PC-9 (cell line): ENCODE measurements at regions not wholly inside any gene's neighbourhood (a gene's known extent, or its start where the extent isn't known, plus 50 kb on each side); places are given as distances from the start of the nearest gene placed in this dataset.

Experiments used
- BruUV-seq: library from RNA; stranded (reverse); fragments of 400-500 nt; replicated peaks from 2 replicates; lab custom pipeline; 2021; lab: Mats Ljungman, UMichigan
- CTCF ChIA-PET: fragments of 300-600 bp; sonication (Branson Sonifier 250); formaldehyde crosslinking; loops from one replicate; lab custom pipeline; 2022; ENCODE audit warnings: antibody characterized with exemption; lab: Charles Lee
- POLR2A ChIA-PET: fragments of 300-600 bp; sonication (Branson Sonifier 250); formaldehyde crosslinking; loops from one replicate; lab custom pipeline; 2022; ENCODE audit warnings: antibody characterized with exemption; ENCODE audit not compliant: unreplicated experiment; lab: Charles Lee
- DNase-seq, 2 experiments: peaks; one replicate each; pipeline versions ENCODE4 v3.0.0 to v3.0.0-alpha.2; 2015 to 2022; ENCODE audit warnings: mixed read lengths in 1 of 2
- H2AFZ ChIP-seq: fragments of 200-600 bp; sonication (generic); 2 replicates; pipeline ENCODE4 v1.8.1; 2017; ENCODE audit warnings: antibody characterized with exemption
- H3F3A ChIP-seq: fragments of 200-600 bp; sonication (generic); 2 replicates; pipeline ENCODE4 v1.8.1; 2017; ENCODE audit warnings: antibody characterized with exemption, mild to moderate bottlenecking, low read depth; ENCODE audit not compliant: insufficient read depth
- H3K27ac ChIP-seq: fragments of 200-600 bp; sonication (generic); 2 replicates; pipeline ENCODE4 v1.6.1; 2016; ENCODE audit warnings: mixed run types
- H3K27me3 ChIP-seq: fragments of 200-600 bp; sonication (generic); 2 replicates; pipeline ENCODE4 v1.6.1; 2016; ENCODE audit warnings: low read depth, mixed run types; ENCODE audit not compliant: insufficient read depth
- H3K36me3 ChIP-seq: fragments of 200-600 bp; sonication (generic); 2 replicates; pipeline ENCODE4 v1.6.1; 2016; ENCODE audit warnings: low read depth, mixed run types
- H3K4me1 ChIP-seq: fragments of 200-600 bp; sonication (generic); replicated peaks from 2 replicates; pipeline ENCODE4 v1.6.1; 2016; ENCODE audit warnings: mixed run types; ENCODE audit not compliant: insufficient read depth
- H3K4me2 ChIP-seq: fragments of 200-600 bp; sonication (generic); 2 replicates; pipeline ENCODE4 v1.6.1; 2017; ENCODE audit warnings: mixed run types
- H3K4me3 ChIP-seq: fragments of 200-600 bp; sonication (generic); 2 replicates; pipeline ENCODE4 v1.6.1; 2016; ENCODE audit warnings: mixed run types
- H3K79me2 ChIP-seq: fragments of 200-600 bp; sonication (generic); 2 replicates; pipeline ENCODE4 v1.6.1; 2017; ENCODE audit warnings: low read depth, mixed run types
- H3K9me2 ChIP-seq: fragments of 200-600 bp; sonication (generic); 2 replicates; pipeline ENCODE4 v1.8.1; 2017; ENCODE audit warnings: mild to moderate bottlenecking; ENCODE audit not compliant: insufficient read depth
- H3K9me3 ChIP-seq: fragments of 200-600 bp; sonication (generic); 2 replicates; pipeline ENCODE4 v1.8.1; 2016; ENCODE audit warnings: low read depth; ENCODE audit not compliant: insufficient read depth
- H4K20me1 ChIP-seq: fragments of 200-600 bp; sonication (generic); 2 replicates; pipeline ENCODE4 v1.8.1; 2017; ENCODE audit not compliant: insufficient read depth
- EZH2 ChIP-seq: fragments of 200-600 bp; sonication (generic); IDR thresholded peaks from 2 replicates; pipeline ENCODE4 v1.8.0; 2017; ENCODE audit warnings: antibody characterized with exemption, low read depth
- intact Hi-C: fragments of 100-400 bp; cut with micrococcal nuclease; formaldehyde crosslinking; loops from one replicate; pipeline ENCODE4 v1.10.0; 2022; ENCODE audit not compliant: unreplicated experiment
- TF ChIP-seq, protein P1 (sequence below): fragments of 200-600 bp; sonication (generic); conservative IDR thresholded peaks from 2 replicates; pipeline ENCODE4 v1.6.1; 2017; ENCODE audit warnings: mixed run types, antibody characterized with exemption, mild to moderate bottlenecking, moderate library complexity

DNA sequence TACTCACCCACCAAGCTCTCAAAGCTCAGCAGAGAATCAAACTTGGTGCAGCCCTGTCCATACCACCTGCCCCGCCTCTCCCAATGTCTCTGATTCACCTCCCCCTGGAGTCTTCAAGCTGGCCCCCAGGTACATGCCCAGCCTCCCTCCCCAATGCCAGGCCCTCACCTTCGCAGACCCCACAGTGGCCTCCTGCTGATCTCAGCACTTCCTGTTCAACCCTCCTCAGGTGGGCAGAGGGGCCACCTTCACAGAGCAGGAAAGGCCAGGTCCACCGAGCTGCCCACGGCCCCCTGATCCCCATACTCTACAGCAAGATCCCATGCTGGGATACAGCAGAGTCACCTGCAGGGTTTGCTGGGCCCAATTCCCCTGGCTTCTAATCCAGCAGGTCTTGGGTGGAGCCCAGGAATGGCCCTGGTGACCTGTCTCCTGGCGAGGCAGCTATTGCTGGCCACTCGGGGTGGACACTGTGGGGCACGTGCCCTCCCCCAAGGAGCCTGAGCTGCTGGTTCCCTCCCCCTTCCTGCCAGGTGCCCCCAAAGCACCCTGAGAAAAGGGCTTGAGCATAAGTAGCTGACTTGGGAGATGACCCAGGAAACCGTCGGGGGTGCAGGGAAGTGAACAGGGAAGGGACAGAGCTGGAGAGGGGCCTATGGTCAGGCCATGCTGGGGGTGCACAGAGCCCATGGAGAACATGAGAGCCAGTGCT is 150.7 kb downstream of the BRD1 start:
- Histone ChIP-seq H3K4me1 (no peaks in the 10 kb centered on the region), H2AFZ (no peak overlapping the region), H3K9me3 (no peaks in the 10 kb centered on the region), H3K79me2 (no peaks in the 10 kb centered on the region), H3K9me2 (no peaks in the 10 kb centered on the region), H3K4me3 (no peak overlapping the region), H3K36me3 (no peaks in the 10 kb centered on the region), H3K4me2 (no peak overlapping the region), H3F3A (no peaks in the 10 kb centered on the region), H4K20me1 (no peaks in the 10 kb centered on the region), H3K27me3 (peaks cover 89% of the 10 kb centered on the region), H3K27ac (no peak overlapping the region)
- no peak for DNase-seq
- intact Hi-C loops = no loop called here
- CTCF ChIA-PET = no interaction called here
- BruUV-seq = no TSS peak
- TF ChIP-seq, protein P1, sequence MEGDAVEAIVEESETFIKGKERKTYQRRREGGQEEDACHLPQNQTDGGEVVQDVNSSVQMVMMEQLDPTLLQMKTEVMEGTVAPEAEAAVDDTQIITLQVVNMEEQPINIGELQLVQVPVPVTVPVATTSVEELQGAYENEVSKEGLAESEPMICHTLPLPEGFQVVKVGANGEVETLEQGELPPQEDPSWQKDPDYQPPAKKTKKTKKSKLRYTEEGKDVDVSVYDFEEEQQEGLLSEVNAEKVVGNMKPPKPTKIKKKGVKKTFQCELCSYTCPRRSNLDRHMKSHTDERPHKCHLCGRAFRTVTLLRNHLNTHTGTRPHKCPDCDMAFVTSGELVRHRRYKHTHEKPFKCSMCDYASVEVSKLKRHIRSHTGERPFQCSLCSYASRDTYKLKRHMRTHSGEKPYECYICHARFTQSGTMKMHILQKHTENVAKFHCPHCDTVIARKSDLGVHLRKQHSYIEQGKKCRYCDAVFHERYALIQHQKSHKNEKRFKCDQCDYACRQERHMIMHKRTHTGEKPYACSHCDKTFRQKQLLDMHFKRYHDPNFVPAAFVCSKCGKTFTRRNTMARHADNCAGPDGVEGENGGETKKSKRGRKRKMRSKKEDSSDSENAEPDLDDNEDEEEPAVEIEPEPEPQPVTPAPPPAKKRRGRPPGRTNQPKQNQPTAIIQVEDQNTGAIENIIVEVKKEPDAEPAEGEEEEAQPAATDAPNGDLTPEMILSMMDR = no peak
- no peak for TF ChIP-seq EZH2
- POLR2A ChIA-PET = interaction anchor here (0.5 kb wide), 1 partner anchor 46 kb away, joined by 3 read pairs; no protein-coding TSS in a partner anchor

DNA sequence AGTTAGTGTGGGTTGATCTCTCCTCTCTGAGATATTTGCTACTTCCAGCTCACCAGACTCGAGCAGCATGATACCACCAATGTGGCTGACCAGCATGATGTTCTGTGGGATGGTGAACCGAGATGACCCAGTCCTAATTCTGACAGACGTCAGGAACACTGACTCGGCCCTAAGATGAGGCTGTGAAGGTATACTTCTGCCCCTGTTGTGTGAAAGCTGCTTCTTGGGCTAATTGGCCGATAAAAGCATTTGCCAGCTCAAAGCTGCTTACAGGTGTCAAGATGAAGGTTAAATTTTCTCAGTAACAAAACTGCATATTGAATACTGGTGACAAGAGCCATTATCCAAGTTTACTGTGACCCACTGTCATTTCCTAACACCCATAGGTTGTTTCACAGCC is 151.4 kb downstream of the BRD1 start:
- no peak overlapping the region for H3K4me2 ChIP-seq
- peaks cover 89% of the 10 kb centered on the region for H3K27me3 ChIP-seq
- no peak overlapping the region for H3K4me3 ChIP-seq
- H3K9me2 ChIP-seq = no peaks in the 10 kb centered on the region
- H4K20me1 ChIP-seq = no peaks in the 10 kb centered on the region
- H3K9me3 ChIP-seq = no peaks in the 10 kb centered on the region
- DNase-seq = no peak
- H3K27ac ChIP-seq = no peak overlapping the region
- H3F3A ChIP-seq = no peaks in the 10 kb centered on the region
- H3K79me2 ChIP-seq = no peaks in the 10 kb centered on the region
- intact Hi-C loops = no loop called here
- no peaks in the 10 kb centered on the region for H3K36me3 ChIP-seq
- CTCF ChIA-PET = no interaction called here
- POLR2A ChIA-PET = interaction anchor here (0.5 kb wide), 1 partner anchor 46 kb away, joined by 3 read pairs; no protein-coding TSS in a partner anchor
- TF ChIP-seq, protein P1 = no peak
- TF ChIP-seq EZH2 = no peak; the same call in 1 of the 2 replicates
- no peak overlapping the region for H2AFZ ChIP-seq
- no TSS peak for BruUV-seq
- H3K4me1 ChIP-seq = no peaks in the 10 kb centered on the region

DNA sequence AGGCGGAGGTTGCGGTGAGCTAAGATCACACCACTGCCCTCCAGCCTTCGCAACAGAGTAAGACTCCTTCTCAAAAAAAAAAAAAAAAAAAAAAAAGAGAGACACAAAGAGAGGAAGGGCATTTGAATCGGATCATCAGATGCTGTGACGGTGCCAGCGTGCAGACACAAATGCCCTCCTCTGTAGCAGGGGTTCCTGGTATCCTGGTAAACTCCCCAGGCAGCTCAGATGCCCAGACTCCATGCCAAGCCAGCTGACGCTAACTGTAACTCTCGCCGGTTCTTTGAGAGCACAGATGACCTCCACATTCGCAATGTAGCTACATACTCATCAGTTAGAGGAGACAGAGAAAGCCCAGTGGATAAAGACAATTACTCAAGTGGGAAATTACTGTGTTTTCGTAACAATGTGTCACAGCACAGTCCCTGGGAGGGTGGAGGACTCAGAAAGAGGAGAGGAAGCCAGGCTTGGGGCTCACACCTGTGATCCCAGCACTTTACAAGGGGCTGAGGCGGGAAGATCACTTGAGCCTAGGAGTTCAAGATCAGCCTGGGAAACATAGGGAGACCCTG is 153.1 kb downstream of the BRD1 start:
- Histone ChIP-seq H3F3A (no peaks in the 10 kb centered on the region), H3K9me3 (no peaks in the 10 kb centered on the region), H3K9me2 (no peaks in the 10 kb centered on the region), H2AFZ (no peak overlapping the region), H3K4me1 (no peaks in the 10 kb centered on the region), H3K27ac (no peak overlapping the region), H3K4me3 (no peak overlapping the region), H3K4me2 (no peak overlapping the region), H3K79me2 (no peaks in the 10 kb centered on the region), H3K36me3 (no peaks in the 10 kb centered on the region), H3K27me3 (peaks cover 90% of the 10 kb centered on the region), H4K20me1 (no peaks in the 10 kb centered on the region)
- no peak for TF ChIP-seq EZH2
- TF ChIP-seq, protein P1 = no peak
- intact Hi-C loops = no loop called here
- CTCF ChIA-PET = no interaction called here
- no TSS peak for BruUV-seq
- no peak for DNase-seq
- POLR2A ChIA-PET = no interaction called here
